ENCODE measurements at regions not wholly inside any gene's neighbourhood (a gene's known extent, or its start where the extent isn't known, plus 50 kb on each side); places are given as distances from the start of the nearest gene placed in this dataset.

DNA sequence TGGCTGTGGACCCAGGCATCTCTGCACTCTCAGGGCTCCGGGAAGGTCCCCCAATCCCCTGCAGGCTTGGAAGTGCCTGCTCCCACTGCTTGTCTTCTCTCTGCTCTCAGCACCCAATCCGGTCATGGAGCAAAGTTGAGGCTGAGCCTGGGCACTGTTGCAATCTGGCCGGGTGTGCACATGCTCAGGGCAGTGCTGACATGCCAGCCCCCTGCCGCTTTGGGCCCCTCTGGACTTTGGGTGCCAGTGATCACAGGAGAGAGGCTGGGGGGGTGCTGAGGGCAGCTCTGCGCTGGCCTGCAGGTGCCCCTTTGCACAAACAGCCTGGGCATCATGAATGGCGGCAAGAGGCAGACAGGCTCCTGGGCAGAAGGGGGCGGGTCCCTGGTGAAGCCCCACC, 85.4 kb upstream of the OSBPL8 start:
- no peak for TF ChIP-seq POLR2A (IDR thresholded peaks at IDR 0.05)
- TF ChIP-seq, protein P1, sequence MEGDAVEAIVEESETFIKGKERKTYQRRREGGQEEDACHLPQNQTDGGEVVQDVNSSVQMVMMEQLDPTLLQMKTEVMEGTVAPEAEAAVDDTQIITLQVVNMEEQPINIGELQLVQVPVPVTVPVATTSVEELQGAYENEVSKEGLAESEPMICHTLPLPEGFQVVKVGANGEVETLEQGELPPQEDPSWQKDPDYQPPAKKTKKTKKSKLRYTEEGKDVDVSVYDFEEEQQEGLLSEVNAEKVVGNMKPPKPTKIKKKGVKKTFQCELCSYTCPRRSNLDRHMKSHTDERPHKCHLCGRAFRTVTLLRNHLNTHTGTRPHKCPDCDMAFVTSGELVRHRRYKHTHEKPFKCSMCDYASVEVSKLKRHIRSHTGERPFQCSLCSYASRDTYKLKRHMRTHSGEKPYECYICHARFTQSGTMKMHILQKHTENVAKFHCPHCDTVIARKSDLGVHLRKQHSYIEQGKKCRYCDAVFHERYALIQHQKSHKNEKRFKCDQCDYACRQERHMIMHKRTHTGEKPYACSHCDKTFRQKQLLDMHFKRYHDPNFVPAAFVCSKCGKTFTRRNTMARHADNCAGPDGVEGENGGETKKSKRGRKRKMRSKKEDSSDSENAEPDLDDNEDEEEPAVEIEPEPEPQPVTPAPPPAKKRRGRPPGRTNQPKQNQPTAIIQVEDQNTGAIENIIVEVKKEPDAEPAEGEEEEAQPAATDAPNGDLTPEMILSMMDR (IDR thresholded peaks at IDR 0.05) = no peak
